ENCODE measurements at regions not wholly inside any gene's neighbourhood (a gene's known extent, or its start where the extent isn't known, plus 50 kb on each side); places are given as distances from the start of the nearest gene placed in this dataset.
A peak's percentile ranks its signal among the peaks of the same experiment; 100 is the strongest.
"Not testable (repeated sequence)": the region's sequence is repeated elsewhere in the genome, so short reads cannot be mapped to it uniquely, and the experiment has no call there.

DNA sequence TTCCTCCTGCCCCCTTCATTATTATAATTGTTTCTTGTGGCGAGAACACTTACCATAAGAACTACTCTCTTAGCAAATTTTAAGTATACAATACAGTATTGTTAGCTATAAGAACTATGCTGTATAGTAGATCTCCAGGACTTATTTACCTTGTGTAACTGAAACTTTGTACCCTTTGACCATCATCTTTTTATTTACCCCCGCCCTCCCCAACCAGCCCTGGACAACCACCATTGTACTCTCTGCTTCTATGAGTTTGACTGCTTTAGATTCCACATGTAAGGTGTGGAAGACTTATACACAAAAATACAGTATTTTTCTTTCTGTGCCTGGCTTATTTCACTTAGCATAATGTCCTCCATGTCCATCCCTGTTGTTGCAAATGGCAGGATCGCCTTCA lies 161.1 kb downstream of the PHF8 start:
- no peak for DNase-seq

DNA sequence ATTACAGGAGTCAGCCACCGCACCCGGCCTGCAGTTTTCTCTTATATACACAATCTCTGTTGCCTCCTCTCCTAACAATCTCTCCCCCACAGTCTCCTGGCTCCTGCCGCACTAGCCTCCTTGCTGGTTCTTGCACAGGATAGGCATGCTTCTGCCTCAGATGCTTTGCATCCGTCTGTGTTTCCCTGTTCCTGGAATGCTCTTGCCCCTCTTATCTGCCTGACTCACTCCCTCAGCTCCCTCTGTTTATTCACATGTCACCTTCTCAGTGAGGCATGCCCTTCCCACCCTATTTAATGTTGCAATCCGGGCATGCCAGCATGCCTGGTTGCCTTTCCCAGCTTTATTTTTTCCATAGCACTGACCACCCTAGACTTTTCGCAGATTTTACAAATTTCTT lies 161.9 kb downstream of the PHF8 start:
- no peak for DNase-seq

DNA sequence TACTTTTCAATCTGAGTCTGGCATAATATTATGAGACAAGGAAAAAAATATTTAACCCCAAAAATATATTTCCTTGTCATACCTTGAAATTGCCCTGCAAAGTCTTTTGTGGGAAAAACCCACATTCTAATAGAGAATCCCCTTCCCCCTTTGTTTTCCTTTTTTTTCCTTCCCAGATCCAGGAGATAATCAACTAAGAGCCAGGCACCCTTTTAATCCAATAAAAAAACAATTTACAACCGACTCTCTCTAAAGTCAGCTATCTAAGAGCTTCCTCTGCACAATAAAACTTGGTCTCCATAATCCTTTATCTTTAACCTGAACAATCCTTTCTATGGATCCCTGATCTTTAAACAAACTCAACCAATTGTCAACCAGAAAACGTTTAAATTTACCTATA lies 163.5 kb downstream of the PHF8 start:
- DNase-seq, result not testable (repeated sequence)

DNA sequence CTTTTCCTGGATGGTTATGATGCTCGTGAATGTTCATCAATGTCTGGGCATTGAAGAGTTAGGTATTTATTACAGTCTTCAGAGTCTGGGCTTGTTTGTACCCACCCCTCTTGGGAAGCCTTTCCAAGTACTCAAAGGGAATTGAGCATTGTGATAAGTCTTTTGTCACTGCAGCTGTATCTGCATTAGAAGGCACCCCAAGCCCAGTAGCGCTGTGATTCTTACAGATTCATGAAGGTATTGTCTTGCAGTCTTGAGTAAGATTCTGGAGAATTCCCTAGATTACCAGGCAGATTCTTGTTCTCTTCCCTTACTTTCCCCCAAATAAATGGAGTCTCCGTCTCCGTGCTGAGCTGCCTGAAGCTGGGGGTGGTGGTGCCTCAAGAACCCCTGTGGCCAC lies 173.4 kb upstream of the HUWE1 start:
- DNase-seq, result no peak

DNA sequence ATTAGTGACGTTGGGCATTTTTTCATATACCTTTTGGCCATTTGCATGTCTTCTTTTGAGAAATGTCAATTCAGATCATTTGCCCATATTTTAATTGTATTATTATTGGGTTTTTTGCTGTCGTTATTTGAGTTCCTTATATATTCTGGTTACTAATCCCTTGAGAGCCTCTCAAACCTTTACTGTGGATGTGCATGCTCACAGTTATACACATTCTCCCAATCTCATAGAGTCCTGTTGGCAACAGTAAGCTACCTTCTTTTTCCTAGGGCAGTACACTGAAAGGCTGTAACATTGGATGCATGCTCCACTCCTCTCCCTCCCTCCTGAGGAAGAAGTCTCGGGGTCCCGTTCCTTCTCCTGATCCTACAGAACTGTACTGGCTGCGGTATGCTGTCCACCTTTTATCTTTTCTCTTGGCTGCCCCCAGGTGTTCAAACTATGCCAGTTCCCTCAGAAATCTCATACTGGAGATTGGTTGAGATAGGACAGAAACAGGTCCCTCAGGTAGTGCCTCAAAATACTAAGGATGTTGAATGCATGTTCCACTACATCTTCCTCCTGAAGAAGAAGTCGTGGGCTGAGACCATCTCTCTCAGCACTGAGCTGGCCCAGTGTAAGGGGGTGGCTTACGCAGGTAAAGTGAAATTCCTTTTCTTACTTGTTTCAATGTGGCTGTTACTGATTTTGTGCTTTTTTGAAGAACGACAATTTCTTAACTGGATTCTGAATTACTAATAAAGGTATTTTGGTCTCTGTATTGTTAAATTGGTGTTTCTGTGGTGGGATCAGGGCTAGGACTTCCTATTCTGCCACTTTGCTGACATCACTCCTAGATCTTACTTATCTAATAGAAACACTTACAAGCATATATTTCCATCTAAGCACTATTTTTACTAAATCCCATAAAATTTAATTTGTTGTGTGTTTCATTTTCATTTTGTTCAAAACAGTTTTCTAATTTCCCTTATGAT lies 145.4 kb upstream of the HUWE1 start:
- DNase-seq, result no peak

DNA sequence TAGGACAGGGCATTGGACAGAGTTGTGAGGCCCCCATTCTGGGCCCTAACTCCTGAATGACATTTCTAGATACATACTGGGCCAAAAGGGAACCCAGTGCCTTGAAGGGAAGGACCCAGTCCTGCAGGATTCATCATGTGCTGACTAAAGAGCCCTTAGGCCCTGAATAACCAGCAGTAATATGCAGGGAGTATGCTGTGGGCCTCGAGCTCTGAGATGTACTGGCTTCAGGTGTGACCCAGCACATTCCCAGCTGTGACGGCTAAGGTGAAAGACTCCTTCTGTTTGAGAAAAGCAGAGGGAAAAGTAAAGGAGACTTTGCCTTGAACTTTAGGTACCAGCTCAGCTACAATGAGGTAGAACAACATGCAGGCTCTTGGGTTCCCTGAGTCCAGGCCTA lies 138.2 kb upstream of the HUWE1 start:
- DNase-seq, result no peak

DNA sequence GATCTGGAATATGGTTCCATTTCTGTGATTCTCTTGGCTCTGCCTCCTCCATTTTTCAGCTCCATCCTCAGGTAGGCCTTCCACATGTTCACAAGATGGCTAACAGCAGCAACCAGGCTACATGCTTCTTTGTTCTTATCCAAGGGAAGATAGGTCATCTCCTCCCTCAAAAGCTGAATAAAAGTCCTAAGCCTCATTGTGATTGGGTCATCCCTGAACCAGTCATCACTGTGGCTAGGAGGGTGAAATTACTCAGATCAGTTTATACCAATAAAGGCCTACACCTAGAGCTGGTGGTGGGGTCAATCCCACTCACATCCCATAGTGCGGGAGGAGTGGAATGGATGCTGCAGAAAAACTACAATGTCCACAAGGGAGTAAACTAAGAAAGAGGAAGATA lies 131.6 kb upstream of the HUWE1 start:
- not testable (repeated sequence) for DNase-seq

GRCh38 chrX:53817548-53817947 lies 131.0 kb upstream of the HUWE1 start:
- no peak for DNase-seq

DNA sequence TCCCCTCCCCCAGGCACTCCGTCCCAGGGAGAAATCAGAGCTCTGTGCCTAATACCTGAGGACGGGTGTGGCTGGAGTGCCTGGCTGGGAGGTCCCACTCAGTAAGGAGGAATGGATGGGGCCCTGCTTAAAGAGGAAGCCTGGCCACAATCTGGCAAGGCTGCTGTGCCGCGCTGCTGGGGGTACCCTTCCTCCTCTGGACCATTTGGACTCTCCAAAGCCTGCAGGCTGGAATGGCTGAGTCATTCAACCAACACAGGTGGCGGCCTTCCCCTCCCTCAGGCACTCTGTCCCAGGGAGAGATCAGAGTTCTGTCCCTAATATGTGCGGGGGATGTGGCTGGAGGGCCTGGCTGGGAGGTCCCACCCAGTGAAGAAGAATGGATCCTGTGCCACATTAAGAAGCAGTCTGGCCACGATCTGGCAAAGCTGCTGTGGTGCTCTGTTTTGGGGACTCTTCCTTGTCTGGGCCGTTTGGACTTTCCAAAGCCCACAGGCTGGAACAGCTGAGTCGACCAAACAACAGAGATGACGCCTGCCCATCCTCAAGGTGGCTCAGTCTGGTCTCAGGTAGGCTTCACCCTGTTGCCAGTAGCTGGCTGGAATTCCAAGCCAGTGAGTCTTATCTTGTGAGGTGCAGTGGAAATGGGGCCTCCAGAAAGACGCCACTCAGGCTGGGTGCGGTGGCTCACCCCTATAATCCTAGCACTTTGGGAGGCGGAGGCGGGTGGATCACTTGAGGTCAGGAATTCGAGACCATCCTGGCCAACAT lies 127.3 kb upstream of the HUWE1 start:
- no peak for DNase-seq

- no peak for DNase-seq
Observed at GRCh38 chrX:53798281-53798680, 111.8 kb upstream of the HUWE1 start.

DNA sequence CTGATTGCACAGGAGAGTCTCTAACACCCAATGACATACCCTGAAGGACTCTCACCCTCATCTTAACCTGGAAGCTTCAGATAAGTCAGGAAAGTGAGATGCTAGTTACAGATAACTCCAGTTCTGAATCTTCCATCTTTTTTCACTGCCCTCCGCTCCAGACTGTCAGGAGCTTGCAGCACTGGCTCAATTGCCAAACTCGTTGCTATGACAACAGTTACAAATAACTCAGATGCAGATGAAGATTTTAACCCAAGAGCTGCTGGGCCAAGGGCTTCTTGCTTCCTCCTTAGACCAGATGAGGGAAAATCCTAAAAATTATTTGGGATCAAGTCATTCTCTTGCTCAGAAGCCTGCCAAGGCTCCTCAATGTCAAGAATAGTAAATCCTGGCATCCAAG lies 109.1 kb upstream of the HUWE1 start:
- peak in 1 of 2 donors; percentile 3 for DNase-seq

- no peak for DNase-seq
Observed at GRCh38 chrX:53794181-53794580, 107.7 kb upstream of the HUWE1 start.

DNA sequence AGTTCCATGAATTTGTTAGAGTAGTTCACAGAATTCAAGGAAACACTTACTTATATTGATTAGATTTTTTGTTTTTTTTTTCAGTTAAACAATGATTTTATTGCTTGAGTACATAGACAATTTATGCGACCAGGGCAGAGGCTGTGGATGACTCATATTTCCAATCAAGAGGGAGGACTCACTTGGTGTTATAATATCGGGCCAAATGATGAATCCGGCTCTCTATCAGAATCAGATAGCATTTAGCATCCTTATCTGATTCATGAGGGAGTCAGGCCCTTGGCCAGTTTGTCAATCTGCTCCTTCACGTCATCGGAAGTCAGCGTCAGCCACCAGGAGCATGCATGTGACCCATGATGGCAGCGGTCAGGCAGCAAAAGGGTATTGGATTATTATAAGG lies 82.3 kb upstream of the HUWE1 start:
- DNase-seq, result no peak

GRCh38 chrX:53768451-53768850 lies 81.9 kb upstream of the HUWE1 start:
- no peak for DNase-seq

- no peak for DNase-seq
Observed at GRCh38 chrX:53767544-53767943, 81.0 kb upstream of the HUWE1 start.

DNA sequence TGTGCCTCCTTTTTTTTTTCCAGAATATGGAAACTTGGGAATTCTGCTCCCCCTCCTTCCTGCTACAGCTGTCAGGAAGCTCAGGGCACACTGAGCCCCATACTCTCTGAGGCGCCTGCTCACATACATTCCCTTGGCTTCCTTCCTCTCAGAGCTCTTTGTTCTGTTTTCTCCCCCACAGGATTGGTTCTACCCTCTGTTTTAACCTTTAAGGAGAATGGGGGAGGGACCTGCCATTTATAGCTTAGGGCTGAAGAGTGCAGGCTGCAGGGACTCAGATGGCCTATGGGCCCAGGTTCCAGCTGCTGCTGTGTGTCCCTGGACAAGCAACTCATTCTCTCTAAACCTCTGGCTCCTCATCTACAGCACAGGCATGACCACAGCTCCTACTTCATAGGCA lies 70.7 kb upstream of the HUWE1 start:
- DNase-seq, result not testable (repeated sequence)

- DNase-seq, result no peak
Observed at GRCh38 chrX:53746718-53747117, 60.2 kb upstream of the HUWE1 start.

DNA sequence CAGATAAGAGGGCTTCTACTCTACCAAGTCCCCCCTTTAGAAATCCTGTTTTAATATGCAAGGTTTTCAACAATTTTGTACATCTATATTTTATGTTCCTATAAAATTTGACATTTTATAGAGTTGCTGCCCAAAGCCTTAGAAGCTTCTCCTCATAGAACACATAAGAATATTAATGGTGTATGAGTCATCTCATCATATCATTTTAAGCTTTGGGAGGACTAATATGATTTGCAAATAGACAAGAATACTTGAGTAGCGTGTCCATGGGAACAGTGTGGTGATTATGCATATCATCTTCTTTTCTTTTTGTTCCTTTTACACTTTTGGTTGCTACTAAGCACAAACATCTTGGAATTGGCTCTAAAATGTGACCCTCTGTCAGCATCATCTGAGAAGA lies 56.7 kb upstream of the HUWE1 start:
- no peak for DNase-seq

DNA sequence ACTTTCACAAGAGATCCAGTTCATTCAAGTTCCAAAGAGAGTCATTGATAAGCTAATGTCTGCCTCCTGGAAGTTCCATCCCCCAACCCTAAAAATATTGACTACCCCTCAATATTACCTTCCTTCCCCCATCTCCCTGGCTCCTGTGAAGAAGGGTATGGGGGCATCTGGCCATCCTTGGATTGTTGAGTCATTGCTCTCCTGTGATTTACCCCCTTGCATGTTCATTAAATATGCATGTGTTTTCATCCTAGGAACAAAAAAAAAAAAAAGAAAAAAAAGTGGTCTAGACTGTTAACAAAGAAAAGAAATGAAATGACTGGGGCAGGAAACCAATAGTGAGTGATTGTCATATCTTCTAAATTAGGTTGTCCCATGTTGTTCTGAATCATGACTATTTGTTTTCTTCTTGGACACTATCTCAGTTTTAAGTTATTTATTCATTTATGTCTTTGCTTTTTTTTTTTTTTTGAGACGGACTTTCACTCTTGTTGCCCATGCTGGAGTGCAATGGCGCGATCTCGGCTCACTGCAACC lies 51.9 kb upstream of the HUWE1 start:
- no peak for DNase-seq
